Hematopoietic multipotent progenitor cell treated with erythropoietin and hydrocortisone succinate and interleukin-3 and kit ligand, for 15 days (in vitro differentiated cells): ENCODE measurements at regions not wholly inside any gene's neighbourhood (a gene's known extent, or its start where the extent isn't known, plus 50 kb on each side); places are given as distances from the start of the nearest gene placed in this dataset.

Experiments used
- DNase-seq: peaks from one replicate; pipeline ENCODE4 v3.0.0-alpha.2; 2015; ENCODE audit warnings: low spot score

DNA sequence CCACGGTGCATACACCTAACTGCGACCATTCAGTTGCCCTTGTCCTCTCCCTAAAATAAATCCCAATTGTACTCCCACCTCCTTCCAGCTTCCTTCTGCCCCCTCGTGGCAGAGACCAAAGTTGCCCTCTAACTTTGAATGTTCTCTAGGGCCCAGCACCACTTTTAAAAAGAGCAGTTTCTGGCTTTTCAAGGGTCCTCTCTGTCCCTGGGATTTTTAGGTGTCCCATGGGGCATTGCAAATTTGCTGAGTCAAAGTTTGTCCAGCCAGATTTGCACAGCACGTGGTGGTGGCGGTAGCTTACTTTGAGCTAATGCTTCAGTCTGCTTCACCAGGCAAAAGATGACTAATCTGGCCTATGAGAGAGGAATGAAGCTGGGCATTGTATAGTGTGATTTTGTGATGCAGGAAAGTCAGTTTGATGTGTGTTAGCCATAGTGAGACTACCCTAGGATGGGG is 100.2 kb downstream of the PERP start:
- DNase-seq = no peak

DNA sequence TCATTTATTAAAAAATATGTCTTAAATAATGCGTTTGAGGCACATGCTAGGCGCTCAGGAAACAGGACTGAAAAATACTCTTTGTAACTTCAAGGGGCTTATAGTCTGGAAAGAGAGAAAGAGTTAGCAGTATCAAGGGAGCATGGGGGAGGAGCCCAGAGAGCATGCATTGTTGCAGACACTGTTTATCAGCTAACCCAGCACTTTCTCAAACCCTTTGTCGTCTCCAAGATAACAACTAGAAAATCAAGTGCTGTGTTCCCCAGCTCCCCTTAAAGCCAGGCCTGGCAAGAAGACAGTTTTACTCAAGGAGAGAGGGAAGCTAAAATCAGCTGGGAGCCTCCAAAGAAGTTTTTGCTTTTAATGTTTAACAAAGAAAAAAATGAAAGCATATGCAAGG is 98.4 kb downstream of the PERP start:
- no peak for DNase-seq

DNA sequence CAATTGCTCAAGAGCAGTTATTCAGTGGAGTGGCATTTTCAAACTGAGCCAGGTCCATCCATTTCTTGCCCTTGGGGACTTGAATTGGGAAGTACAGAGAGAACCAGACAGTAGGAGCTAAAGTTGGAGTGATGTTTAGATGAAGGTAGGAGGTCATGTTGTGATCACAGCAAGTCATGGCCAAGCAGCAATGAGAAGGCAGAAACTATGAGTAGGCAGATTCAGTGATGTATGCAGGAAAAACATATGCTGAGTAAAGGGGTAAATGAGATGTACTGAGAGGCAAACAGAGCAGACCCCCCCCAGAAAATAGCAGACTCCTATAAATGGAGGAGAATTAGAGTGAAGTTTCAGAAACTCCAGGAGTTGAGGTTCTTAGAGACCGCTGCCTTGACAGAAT is 95.8 kb downstream of the PERP start:
- DNase-seq = no peak

DNA sequence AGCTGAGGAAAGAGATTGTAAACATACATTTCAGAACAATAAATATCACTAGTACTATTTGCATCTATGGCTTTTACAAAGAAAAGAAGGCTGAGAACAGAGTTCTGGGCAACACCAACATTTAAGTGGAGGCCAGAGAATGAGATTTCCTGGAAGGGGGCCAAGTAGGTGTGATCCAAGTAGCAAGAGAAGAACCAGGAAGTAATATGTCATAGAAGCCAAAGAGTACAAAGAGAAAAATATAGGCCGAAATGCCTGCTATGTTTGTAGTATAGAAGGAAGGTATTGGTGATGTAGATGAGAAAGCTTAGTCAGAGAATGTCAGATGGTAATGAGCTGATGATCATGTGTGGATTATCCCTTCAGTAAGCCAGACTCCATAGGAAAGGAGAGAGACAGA is 94.5 kb downstream of the PERP start:
- DNase-seq = no peak

DNA sequence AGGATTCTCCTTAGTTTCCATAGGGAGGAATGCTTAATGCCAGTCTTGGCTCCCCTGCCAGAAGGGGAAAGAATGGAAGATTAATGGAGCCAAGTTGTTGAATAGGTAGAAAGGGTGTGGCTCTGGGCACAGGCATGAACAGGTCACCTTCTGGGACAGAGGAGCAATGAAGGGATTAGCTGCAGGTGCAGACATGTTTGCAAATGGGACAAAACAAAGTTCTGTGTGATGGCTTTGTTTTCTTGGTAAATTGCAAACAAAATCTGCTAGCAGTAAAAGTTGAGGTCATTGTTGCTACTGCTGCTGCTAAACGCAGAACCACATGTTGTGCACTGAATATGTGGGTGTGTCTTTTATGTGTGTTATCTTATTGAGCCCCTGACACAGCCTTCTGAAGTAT is 93.3 kb downstream of the PERP start:
- no peak for DNase-seq

DNA sequence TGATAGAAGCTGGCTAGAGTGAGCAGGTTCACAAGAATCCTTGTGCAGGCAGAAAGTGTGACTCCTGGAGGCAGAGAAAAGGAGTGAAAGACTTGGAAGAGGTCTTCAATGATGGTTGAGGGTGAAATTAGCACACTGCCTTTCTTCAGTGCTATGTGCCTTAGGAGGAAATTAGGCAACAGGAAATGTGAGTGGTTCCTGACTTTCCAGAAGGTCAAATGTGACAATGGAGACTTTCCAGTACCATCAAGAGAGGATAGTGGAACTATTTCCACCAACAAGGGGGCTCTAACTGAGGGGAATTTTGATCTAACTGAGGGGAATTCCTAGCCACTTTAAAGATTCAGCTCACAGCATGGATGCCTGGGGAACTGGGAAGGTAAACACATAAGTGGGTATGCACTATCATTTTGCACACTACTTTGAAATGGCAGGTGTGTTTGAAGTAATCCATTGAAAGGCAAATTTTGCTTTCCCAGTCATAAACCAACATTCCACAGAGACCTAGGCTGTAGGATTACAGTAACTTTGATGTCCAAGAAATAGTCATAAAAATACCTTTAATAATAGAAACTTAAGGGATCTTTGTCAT is 90.0 kb downstream of the PERP start:
- no peak for DNase-seq

DNA sequence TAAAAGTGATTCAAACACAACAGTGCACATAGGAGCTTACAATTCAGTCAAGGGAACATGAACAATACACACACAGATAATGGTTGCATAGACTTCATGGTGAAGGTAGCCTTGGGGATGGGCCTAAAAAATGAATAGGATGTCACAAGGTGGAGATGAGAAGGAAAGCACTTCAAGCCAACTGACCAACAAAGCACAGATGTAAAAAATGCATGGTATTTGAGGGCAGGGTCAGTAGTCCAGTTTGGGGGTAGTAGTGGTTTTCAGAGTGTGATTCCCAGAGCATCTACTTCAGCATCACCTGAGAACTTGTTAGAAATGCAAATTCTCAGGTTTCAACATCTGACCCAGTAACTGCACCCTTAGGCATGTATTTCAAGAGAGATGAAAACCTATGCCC is 88.9 kb downstream of the PERP start:
- no peak for DNase-seq

DNA sequence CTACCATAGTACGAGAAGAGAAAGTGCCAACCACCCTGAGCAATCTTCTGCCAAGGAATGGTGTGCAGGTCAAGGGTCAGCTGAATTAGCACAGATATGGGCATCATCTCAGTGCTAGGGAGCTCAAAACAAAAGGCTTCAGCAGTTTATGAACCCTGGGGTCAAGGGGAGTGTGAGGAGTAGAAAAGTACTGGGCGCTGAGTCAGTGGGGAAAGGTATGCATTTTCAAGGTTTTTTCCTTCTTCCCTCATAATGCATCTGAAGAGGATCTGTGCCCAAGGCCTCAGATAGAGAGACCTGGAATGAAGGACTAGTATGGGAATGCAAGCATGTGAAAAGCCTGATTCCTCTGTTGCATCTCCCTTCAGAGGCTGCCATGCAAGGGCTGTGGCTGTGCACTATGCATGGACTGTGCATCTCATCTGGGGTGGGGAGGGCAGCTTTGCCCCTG is 81.7 kb downstream of the PERP start:
- no peak for DNase-seq

DNA sequence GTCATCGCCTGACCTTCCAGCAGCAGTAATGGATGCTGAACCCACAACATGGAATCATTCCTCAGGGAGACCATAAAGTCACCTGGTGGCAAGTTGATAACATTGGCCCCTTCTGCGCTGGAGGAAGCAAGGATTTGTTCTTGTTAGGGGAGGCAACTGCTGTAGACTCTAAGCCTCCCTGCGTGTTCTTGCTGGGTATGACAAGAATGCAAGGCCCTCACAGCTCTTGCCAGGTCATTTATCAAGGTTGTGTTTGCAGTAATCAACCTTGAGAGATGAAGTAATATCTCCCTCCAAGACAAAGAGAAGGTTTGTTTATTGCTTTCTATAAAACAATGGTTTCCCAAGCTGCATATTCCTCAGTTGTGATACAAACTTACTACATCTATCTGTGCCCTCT is 80.9 kb downstream of the PERP start:
- DNase-seq = no peak

DNA sequence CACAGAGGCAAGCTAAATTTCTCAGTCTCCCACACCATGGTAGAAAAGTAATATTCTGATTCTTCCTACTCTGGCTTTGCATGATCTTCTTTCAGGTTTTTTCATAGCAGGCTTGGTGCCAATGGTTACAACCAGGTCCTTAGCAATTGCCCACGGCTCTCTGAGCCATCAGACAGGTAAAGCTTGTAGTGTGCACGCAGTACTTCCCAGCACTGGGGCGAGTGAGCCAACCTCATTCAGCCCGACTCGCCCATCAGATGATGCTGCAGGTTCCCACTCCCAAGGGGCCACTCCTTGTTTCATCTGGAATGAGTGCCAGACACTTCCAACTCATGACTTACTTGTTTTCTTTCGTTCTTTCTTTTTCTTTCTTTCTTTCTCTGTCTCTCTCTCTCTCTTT is 78.3 kb downstream of the PERP start:
- no peak for DNase-seq

DNA sequence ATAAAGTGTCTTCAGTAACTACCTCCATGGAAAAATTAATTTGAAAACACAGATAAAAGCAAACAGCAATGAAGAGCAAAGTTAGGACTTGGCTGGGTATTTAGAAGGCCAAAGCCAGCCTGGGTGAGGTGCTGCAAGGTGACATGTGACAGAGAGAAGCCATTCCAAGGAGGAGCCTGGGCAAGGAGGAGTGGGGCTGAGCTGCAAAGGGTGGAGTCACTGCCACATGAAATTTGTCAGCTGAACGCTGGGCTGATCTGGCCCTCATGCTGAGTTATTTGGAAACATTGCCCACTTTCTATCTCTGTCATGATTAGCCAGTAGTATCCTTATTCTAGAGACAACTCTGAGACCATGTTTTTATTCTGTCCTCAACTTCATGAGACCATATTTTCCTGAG is 76.3 kb downstream of the PERP start:
- no peak for DNase-seq

DNA sequence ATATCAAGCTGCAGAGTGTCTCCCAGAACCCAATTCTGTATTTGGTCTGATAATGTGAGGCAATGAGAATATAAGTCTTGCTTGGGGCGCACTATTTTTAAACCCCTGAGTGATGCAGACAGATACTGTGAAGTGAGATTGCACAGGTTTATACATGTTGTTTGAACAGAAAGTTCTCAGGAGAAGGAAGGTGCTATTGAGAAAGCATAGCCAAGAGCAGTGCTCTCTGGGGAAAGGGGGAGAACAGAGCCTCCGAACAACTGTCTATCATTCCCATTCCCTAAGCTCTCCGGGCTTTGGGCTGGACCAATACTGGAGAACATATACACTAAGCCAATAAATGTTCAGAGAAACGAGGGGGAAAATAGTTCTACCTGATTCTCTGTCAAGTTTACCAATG is 75.8 kb downstream of the PERP start:
- DNase-seq = no peak

DNA sequence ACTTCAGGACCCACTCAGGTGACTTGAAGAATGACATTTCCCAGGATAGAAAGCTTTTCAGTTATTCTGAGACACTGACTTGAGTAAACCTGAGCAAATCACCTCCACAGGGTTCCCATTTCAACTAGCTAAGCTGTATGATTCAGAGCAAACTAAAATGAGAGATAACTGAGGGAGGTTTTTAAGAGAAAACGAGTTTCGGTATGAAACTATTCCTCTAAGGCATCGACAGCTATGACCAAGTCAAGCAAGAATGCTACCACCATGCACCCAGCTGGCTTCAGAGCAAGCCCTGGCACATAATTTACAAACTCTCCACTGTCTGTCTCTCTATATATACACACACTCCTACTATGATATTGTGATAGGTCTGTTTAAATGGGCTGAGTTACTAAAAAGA is 75.4 kb downstream of the PERP start:
- DNase-seq = no peak

DNA sequence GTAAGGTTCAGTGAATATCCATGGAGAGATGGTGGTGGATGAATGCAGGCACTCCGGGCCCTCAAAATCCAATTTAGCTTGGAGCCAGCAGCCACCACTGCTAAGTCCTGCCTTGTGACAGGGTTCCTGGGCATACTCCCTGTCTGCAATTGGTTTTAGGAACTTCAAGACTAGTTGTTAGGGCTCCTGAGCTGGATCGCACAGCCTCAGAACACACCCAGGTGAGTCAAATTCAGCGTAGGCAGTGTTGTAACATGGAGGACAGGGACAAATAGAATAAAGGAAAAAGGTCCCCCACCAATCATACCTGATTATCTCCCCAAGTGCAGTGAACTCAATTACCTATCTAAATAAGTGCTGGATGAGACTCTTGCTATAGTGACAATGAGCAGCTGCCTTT is 74.6 kb downstream of the PERP start:
- DNase-seq = no peak

DNA sequence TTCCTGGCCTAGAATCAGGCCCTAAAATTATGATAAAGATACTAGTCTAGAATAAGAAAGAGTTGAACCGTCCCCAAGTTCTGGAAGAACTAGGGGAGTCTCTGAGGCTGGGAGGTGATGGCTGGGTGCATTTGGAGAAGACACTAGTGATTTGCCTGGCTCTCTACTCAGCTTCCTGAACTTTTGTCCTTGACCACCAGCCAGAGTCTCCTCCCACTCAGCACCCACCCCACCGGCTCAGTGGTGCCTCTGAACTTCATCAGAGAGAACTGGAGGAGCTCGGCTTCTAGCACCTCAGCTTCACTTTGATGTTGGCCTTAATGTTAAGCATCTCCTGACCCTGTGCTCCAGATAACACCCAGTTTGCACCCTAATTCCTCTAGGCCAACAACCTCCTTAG is 73.0 kb downstream of the PERP start:
- DNase-seq = no peak

DNA sequence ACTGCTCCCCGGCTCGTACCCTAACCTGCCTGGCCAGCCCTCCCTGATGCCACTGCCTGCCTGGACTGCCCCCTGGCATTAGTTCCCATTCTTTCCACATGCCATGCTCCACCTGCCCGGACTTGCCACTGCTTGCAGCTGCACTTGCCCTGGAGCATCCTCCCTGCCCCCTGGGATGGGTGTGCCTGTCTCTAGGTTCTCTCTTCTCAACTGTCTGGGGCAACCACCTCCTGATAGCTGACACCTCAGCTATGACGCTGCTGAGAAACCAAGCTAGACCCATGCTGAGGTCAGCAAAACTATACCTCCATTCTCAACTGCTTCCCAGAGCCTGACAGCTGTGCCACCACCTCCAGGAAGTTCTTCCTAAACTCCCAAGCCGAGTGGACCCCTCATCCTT is 72.1 kb downstream of the PERP start:
- no peak for DNase-seq

DNA sequence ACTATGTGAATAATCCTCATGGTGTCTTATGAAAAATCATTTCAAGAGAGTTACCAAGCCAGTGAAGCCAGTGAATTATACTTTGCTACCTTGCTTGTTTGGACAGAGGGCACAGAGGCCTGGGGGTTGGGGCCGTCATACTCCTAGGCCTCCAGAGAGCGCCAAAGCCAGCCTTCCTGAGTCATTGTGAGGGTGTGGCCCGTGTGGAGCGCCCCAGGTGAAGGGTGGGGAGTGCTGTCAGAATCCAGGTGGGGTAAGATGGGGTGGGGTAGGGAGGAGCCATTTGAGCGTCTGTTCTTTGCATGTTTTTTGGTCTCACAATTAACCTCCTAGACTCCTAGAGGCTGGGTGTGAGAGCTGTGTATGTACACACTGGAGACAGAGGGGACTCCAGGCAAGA is 71.1 kb downstream of the PERP start:
- no peak for DNase-seq

DNA sequence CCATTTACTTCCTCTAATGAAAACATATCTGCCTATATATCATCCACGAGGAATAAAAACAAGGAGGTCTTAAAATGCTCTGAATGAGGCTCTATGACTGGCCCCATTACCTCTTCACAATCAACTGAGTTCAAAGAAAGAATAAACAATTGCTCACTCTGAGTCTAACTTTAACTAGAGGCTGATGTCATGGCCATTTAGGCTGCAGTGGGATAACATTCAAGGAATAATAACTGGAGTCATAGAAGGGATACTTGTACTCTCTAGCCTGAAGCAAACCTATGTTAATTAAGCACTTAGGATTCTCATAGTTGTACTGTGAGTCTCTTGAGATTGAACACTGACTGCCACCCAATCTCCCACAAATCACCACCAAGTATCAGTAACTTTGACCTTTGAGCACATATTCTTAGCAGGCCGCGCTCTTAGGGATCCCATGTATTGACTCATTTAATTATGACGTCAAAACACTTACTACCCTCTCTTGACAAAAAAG is 70.2 kb downstream of the PERP start:
- DNase-seq = no peak

DNA sequence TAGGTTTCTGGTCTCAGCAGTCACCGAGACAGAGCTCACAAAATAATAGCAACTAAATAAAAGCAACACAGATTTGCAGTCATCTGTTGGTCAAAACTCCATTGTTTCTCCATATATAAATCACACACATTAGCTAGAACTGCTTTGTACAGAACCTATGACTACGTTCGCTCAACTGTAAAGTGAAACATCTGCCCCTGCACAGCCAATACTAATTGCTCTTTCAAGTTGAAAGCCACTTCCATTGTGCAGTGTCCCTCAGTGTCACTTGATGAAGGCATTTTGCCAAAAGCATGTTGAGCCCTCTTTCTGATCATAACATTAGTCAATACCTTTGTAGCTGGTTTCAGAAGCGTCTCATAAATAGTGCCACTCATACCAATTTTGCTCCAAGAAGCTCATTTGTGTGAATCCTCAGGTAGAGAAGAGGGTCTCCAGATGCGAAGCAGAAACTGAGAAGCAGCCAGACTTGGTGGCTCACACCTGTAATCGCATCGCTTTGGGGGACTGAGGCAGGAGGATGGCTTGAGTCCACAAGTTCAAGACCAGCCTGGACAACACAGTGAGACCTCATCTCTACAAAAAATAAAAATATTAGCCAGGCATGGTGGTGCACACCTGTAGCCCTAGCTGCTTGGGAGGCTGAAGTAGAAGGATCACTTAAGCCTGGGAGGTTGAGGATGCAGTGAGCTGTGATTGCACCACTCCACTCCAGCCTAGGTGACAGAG is 68.9 kb downstream of the PERP start:
- no peak for DNase-seq
